ENCODE measurements at regions not wholly inside any gene's neighbourhood (a gene's known extent, or its start where the extent isn't known, plus 50 kb on each side); places are given as distances from the start of the nearest gene placed in this dataset.
A peak's percentile ranks its signal among the peaks of the same experiment; 100 is the strongest.
"Not testable (repeated sequence)": the region's sequence is repeated elsewhere in the genome, so short reads cannot be mapped to it uniquely, and the experiment has no call there.

DNA sequence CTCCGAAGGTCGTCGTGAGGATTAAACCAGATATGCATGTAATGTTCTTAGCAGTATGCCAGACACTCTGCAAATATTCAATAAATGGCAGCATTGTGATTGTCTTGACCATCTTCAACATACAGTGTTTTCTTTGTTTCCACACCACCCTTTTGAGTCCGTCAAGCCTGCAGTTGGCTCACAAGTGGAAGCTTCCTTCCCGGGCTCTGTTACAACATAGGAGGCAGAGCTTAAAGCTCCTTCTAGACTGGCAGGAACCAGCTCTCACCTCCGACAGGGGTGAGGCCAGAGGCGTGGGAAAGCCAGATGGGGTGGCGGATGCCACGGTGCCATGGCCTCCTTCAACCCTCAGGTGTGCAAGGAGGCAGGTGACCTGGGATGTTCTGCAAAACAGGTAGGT is 138.3 kb downstream of the FOXL1 start:
- no peak for DNase-seq

DNA sequence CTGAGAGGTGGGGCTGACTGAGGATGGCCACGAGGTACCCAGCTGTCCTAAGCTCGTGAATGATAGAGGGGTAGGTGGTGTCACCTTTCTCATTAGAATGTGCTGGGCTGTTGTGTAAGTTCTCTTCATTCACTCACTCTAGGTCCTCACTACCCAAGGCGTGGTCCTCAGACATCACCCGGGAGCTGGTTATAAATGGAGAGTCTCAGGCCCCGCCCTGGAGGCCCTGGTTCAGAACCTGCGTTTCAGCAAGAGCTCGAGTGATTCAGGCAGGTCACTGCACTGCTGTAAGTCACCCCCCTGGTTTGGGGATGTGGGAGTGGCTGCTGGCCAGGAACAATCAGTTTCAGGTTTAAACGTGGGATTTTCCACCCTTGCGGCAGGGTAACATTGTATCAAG is 139.8 kb downstream of the FOXL1 start:
- no peak for DNase-seq

DNA sequence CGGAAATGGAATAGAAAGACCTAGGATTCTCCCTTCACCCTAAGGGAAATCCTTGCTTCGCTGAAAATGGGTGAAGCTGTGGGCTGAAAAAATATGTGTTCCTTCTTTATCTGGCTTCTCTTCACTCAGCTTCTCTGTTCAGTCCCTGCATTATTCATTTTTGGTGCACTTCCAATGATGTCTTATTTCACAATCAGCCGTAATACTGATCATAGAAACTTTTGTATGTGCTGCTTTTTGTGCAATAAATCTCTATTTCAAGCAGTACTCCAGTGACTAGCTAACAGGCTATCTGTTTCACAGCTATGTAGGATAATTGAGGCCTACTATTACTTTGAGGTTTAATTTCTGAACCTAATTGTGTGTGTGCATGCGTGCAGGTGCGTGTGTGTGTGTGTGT is 144.6 kb downstream of the FOXL1 start:
- DNase-seq, result no peak

DNA sequence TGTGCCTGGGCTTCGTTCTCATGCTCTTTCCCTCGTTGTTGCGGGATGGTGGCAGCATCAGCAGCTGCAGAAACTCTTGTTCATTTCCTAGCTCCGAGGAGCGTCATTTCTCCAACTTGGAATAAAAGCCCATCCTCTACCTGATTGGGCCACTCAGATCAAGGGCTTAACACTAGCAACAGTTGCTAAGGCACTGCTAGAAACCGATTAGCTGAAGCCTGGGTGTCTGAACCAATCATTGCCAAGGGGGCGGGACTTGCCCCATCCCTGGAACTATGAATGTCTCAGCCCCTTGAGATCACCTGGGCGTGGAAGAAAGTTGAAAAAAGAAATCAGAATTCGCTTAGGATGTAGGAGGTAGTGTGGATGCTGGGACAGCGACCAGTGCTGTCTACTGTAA is 145.3 kb downstream of the FOXL1 start:
- no peak for DNase-seq

DNA sequence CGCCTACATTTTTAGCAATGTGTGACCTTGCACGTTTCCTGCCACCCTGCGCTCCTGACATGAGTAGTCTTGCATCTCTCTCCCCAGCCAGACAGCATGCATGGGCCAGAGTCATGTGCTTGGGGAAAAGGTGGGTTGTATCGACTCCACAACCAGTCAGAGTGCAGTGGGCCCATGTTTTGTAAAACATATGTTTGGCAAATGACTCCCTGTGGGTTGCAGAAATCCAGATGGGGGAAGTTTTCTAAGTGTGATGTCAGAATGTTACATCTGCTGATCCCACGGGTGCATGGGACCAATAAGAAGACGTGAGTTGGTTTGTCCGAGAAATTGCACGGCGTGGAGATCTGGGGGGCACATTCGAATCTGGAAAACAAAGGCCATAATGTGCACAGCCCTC is 147.1 kb downstream of the FOXL1 start:
- DNase-seq, result no peak

DNA sequence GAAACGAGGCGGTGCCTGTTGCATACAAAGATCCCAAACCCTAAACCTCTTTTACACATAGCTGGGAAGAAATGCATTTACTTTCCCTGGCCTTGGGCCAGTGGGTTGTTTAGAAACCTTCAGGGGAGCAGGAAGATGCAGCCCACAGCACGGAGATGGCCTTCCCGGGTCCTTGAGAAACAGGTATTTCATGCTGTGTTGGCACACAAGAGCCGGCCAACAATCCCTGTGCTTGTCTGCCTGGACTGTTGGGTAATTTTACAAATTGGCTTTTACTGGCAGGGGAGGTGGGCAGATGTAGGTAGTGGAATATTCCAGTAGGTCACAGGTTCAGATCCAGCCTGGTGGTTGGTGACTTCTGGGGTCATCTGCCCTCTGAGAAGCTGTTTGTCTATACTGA is 148.0 kb downstream of the FOXL1 start:
- no peak for DNase-seq

DNA sequence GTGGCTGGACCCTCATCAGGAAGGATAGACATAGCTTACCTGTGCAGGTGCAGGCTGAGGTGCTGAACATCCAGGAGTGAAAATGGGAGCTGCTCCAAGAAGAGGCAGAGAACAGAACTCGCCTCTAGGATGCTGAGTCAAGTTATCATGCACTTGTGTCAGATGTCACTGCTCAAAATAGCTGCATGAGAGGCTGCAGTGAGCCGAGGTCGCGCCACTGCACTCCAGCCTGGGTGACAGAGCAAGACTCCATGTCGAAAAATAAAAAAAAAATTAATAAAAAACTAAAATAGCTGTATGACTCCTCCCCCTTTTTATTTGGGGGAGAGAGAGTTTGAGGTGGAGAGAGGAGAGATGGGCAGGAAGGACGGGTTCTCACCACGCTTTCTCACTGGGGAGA is 148.8 kb downstream of the FOXL1 start:
- no peak for DNase-seq

DNA sequence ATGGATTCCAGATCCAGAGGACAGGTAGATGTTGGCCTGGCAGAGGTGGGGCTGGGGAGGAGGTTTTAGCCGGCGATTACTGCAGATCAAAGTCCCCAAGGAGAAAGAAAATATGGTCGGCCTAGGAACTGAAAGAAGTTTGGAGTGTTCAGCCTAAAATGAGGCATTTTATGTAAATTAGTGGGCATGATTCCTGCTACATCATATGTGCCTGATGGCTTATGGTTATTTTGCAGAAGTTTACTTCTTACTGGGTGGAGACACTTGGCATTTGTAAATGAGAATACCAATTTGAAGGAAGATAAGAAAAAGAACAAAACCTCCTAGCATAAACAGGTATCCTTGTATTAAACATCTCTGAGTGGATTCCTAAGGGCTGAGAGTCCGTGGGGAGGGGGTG is 149.3 kb downstream of the FOXL1 start:
- no peak for DNase-seq

DNA sequence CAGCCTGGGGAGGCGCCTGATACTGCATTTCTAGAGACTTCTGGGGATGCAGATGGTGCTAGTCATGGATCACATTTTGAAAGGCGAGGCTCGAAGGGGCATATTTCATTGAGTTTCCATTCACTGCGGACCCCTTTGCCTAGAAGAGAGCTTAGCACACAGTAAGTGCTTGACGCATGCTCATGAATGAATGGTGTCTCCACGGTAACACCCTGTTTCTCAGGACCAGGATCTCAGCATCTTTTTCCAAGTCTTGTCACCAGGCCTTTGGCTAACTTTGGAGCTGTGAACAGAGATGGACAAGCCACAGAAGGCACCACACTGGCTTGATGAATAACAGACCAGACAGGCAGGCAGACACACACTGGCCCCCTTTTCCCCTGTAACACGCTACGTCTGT is 151.3 kb downstream of the FOXL1 start:
- DNase-seq, result no peak

DNA sequence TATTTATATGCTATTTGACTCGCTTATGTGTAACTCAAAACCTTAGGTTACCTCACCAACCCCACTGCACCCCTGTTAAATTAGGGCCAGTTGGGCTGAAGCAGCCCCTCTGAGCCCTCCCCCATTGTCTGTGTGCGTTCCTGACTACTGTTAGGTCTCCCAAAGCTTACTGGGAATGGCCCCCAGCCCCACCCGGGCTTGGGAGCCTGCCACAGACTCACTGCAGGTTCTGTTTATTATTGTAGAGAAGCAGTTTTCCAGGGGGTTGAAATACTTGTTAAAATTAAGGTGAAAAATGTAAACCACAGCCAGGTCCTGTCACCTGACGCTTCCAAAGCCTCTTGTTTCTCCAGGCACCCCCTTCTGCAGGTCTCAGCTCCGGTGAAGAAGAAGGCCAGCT is 151.7 kb downstream of the FOXL1 start:
- DNase-seq, result no peak

DNA sequence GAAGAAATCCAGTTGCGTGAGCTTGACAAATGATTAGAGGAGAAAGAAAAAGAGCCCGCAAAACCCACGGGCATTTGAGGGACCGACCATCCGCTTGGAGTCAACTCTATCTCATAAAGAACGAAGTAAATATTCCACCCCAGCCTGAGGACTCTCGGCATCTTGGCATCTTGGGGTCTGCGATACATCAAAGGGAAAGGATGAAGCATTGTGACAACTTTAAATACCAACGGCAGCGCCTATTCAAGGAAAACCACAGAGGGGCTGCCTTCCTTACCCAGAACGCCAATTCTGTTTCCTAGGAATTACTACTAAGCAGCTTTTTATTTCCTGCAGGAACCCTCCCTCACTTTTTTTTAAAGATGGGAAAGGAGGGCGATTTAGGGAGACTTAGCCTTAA is 152.2 kb downstream of the FOXL1 start:
- no peak for DNase-seq

DNA sequence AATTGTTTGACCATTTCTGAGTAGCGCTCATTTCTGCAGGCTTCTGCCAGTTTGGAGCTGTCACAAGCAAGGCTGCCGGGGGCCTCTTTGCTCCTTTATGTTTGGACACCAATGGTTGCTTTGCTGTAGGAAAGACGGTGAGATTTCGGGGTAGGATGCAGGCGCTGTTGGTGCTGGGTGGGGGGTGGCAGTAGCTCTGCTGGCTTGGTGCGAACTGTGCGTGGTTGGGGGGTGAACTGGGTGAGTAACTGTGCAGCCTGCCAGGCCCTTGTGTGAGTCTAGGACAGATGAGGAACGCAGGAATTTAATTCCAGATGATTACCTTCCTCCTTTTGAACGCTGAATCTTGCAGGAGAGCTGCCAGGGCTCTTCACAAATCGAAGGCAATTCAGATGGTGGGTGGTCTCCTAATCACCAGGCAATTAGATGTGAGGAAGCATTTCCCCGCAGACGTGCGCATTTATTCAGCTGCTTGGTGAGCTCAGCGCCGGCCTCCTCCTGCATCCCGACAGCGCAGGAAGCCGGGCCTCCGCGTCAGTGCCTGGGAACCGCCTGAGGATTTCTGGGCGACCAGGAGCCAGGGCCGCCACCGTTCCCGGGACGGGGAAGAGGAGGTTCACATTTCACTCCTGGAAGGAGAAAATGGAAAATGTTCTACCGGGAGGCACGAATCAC is 154.4 kb downstream of the FOXL1 start:
- no peak for DNase-seq

DNA sequence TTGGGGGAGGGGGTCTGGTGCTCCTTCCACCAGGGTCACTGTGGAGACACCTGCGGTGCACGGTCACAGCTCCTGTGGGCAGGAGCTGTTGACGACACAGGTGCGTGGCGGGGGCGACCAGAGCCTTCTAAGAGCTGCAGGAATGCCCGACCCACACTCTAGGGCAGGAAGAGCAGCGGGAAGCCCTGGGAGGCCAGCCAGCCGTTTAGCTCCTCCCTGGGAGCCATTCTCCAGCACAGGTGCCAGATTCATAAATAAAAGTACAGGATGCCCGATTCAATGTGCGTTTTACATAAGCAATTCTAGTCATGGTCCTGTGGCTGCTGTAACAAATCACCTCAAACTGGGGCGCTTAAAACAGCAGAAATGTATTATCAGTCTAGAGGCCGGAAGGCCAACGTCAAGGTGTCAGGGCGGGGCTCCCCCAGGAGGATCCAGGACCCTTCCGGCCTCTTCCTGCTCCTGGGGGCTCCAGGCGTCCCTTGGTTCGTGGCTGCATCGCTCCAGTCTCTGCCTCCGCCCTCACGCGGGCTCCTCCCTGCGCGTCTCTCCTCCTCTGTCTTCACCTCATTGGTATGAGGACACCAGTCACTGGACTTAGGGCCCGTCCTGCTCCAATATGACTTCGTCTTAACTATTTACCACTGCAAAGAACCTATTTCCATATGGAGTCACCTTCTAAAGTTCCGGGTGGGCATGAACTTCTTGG is 155.4 kb downstream of the FOXL1 start:
- DNase-seq, result no peak

DNA sequence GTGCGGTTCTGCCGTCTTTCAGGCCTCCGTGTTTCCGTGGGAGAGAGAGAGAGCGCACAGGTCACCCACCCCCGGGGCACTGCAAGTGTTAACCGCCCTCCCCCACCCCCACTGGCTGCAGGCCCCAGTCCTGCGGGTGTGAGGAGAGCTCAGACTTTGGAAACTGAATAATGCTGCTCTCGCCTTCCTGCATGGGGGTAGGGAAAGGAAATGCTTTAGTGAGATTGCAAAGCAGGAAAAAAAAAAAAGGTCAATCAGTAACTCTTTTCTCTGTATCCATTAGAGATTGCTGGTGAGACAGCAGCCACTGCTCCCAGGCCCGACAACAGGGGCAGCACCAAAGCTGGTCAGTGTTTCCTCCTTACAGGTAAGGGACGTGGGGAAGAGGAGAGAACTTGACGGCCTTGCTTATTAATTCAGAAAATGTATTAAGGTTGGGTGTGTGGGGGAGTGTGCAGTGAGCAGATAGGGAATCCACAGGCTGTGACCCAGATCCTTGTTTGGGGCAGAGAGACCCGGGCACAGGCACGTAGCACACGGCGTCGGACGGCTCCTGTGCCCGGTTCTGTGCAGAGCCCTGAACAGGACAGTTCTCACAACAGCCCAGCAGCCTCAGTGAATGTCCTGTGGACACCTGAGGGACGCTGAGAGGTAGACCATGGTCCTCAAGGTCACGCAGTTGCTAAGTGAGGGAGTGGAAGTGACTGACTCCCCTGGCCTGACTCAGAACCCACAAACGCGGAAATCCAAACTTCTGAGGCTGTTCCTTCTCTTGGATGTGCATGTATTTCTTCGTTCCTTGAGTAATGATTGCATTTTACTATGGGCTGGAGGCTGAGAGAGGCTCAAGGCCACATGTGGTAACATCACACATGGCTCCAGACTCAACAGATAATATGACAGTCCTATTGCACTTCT is 156.5 kb downstream of the FOXL1 start:
- no peak for DNase-seq

DNA sequence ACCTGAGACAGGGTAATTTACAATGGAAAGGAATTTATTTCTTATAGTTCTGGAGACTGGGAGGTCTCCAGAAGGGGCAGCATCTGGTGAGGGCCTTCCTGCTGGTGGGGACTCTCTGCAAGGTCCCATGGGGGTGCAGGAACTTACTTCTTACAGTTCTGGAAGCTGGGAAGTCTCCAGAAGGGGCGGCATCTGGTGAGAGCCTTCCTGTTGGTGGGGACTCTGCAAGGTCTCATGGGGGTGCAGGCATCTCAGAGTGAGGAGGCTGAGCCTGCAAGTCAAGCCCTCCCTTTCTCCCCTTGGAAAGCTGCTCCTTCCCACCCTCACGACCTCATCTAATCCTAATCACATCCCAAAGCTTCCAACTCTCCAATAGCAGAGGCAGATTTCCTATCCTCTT is 157.4 kb downstream of the FOXL1 start:
- DNase-seq, result no peak

DNA sequence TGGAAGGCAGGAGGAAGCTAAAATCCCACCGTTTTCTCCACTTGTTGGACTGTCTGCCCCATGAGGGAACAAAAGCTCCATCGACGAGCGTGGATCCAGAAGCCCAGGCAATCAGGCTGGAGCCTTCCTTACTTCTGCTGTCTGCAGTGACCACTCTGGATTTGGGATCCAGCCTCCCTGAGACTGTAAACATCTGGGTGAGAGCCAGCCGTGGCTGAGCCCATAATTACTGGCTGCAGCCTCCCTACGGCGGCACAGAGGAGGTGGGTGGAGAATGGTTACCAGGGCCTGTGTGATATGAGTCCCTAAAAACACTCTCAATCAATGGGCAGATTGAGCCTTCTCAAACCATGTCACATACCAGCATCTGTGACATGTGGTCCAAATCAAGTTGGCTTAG is 158.2 kb downstream of the FOXL1 start:
- DNase-seq, result no peak

DNA sequence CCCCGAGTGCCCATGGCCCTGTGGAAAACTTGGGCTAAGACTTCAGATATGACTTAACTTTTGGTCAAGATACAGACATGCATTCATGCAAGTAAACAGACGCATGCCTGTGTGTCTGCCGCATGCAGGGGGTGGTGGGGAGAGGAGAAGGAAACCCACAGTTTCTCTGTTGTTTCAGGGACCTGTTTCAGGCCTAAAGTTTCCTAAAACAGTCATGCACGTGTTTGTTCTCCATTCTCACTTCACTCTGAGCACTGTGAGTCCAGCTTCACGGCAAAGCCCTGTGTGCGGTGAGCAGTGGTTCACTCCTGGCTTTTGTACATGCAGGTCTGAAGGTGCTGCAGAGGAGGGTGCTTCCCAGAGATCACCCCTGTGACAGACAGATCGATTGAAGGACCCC is 158.7 kb downstream of the FOXL1 start:
- no peak for DNase-seq

DNA sequence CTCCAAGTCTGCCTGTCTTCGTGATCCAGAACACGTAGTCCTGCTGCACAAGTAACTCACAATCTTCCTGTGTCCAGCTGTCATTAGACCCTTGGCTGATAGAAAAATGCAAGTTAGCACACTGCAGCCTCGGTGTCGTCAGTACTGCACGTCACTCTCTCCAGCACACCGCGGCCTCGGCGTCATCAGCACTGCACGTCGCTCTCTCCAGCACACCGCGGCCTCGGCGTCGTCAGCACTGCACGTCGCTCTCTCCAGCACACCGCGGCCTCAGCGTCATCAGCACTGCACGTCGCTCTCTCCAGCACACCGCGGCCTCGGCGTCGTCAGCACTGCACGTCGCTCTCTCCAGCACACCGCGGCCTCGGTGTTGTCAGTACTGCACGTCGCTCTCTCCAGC is 160.0 kb downstream of the FOXL1 start:
- not testable (repeated sequence) for DNase-seq

DNA sequence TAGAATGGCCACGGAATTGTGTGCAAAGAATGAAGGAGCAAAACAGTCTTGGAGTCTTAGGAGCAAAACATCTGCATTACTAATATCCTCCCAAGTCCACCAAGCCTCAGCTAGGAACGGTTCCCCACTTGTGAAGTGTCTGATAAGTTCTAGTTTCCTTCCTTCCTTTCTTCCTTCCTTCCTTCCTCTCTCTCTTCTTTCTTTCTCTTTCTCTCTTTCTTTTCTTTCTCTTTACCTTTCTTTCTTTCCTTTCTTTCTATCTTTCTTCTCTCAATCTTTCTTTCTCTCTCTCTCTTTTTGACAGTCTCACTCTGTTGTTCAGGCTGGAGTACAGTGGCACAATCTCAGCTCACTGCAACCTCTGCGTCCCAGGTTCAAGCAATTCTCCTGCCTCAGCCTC is 160.8 kb downstream of the FOXL1 start:
- no peak for DNase-seq

DNA sequence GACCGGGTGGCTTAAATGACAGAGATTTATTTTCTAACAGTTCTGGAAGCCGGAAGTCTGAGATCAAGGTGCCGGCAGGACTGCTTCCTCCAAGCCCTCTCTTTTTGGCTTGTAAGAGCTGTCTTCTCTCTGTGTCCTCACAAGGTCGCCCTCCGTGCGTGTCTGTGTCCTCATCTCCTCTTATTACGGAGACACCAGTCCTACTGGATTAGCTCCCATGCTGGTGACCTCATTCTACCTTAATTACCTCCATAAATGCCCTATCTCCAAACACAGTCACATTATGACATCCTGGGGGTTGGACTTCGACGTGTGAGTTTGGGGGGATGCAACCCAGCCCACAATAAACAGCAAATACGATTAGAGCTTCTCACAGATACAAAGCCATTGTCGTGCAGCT is 161.5 kb downstream of the FOXL1 start:
- DNase-seq, result no peak

DNA sequence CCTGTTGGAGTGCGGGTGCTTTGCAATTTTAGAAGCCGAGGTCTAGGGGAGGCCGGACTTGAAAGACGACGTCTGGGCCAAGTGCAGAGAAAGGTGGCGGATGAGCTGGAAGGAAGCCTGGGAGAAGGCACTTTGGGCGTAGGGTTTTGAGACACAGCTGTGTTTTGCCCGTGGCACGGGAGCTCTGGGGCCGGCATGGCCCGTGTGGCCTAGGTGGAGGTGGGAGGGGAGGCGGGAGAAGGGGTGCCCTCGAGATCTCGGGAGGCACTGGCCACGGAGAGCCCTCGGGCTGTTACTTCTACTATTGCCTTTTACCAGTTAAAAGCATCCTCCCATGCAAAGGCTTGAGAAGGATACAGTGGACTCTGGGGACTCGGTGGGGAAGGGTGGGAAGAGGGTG is 161.9 kb downstream of the FOXL1 start:
- DNase-seq, result no peak

DNA sequence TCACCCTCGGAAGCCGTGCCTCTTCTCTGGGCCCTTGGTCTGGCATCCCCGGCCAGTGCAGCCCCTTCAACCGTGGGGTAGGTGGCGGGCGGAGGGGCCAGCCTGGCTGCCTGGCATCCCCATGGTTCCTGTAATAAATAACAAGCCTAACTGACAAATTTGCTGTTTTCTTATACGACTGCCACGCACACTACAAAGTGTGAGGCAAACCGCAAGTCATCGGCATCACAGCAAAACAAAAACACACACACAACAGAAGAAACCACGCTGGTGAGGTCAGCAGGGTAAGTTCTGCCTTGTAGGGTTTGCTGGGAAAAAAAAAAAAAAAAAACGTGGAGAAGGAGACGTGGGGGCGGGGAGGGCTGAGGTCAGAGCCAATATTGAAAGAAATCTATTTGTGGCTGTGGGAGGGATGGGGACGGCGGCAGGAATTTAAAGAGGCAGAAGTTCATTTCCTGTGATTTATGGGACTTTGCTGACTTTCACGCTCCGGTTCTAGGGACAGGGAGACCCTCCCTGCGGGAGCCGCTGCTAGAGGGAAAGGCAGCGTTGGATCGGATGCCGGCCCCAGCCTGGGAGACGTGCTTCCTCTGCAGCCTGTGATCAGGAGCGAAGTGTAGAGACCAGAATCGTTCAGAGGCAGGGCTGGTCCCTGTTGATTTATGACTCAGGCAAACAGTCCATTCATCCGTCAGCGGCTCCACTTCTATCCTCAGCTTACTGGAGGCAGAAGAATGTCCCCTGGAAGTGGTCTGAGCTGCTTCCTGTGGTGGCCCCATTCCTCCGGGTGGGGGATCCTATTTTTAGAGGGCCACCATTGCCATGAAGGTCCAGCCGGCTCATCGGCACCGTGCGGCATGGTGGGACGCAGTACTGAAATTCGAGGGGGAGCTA is 162.8 kb downstream of the FOXL1 start:
- DNase-seq, result peak; percentile 30 to 54 (median 41)

DNA sequence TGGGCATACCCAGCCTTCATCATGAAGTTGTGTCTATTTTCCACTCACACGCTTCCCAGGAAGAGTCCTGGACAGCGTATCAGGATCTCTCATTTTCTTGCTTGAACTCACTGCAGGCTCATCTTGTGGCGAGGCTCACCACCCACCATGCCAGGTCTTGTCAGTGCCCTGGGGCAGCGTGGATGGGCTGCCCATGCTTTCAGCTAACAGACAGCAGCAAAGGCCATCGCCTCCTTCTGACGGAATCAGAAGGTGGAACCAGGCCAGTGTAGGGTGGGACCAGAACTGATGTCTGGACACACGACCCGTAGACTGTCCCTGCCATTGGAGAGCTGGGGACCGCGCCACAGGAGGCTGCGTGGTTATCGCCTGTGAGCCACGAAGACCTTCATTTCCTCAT is 169.4 kb downstream of the FOXL1 start:
- DNase-seq, result no peak

Measured in suppressor macrophage (primary cell).